HTR-8/SVneo (cell line): ENCODE measurements at regions not wholly inside any gene's neighbourhood (a gene's known extent, or its start where the extent isn't known, plus 50 kb on each side); places are given as distances from the start of the nearest gene placed in this dataset.
"Not testable (repeated sequence)": the region's sequence is repeated elsewhere in the genome, so short reads cannot be mapped to it uniquely, and the experiment has no call there.

ENCODE experiments used
- DNase-seq: peaks from one replicate; pipeline ENCODE4 v3.0.0; 2011; ENCODE audit warnings: low spot score, mixed read lengths; ENCODE audit not compliant: insufficient read length
- FAIRE-seq: peaks from 2 replicates; lab custom pipeline; 2011; peaks lifted over from hg19 to GRCh38; lab: Jason Lieb, UNC

DNA sequence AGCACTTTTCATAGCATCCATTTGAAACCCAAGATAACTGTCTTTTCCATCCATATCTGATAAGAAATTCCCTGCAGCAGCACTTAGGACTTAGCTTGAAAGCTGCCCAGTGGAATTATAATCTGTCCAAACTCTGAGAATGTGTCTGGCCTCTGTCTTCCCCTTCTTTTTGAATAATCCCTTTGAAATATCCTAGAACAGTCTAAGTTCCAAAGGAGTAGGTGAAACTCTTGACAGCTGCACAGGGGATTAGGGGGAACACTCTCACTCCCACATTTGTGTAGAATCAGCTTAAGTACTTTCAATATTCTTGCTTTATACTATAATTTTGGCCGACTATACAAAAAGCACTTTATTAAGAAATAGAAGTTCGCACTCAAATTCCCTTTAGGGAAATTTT is 157.7 kb downstream of the PAPSS1 start:
- DNase-seq (no peak), FAIRE-seq (no peak)

DNA sequence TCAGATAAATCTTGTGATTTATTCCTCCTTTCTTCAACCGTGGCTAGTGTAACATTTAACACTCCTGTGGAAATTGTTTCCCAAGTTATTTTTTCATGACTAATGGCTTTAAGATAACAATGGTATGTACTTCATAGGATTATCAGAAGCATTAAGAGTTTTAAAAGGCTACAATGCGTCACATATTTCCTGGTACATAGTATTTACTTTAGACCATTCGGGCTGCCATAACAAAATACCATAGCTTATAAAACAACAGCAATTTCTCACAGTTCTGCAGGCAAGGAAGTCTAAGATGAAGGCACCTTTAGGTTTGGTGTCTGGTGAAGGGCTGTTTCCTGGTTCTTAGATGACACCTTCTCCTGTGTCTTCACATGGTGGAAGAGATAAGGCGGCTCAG is 158.6 kb downstream of the PAPSS1 start:
- DNase-seq (no peak), FAIRE-seq (no peak)

DNA sequence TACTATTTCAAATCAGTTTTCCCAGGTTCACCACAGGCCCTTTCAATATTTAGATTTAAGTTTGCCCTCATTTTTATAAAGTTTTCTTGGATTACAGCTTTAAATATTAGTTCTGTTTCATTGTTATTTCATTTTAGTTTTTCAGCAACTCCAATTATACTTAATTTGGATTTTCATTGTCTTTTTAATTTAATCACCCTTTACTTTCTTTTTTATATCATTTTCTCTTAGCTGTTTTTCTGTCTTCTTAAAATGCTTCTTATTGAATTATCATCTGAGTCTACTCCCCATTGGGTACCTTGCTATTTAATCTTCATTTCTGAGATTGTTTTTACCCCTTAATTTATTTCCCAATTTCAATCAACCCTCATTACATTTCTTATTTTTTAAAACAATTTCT is 160.4 kb downstream of the PAPSS1 start:
- no peak for FAIRE-seq

DNA sequence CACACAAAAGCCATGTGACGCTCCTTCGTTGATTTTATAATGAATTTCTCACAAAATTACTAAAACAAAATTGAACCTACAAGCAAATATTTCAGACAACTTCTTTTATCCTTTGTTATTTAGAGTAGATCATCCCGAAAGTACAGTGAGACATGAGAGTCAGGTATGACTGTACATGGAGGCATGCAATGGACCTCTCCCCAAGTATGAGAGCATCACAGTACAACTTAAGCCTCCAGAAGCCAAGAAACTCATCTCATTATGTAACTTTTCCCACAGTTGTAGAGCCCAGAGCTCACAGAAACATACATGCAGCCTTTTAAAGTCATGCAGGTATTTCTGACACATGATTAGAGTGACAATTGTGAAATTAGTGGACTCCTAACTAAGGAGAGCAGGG is 167.7 kb downstream of the PAPSS1 start:
- no peak for FAIRE-seq
- no peak for DNase-seq

More for the DNA sequence above, 160.4 kb downstream of the PAPSS1 start:
- DNase-seq, result no peak

DNA sequence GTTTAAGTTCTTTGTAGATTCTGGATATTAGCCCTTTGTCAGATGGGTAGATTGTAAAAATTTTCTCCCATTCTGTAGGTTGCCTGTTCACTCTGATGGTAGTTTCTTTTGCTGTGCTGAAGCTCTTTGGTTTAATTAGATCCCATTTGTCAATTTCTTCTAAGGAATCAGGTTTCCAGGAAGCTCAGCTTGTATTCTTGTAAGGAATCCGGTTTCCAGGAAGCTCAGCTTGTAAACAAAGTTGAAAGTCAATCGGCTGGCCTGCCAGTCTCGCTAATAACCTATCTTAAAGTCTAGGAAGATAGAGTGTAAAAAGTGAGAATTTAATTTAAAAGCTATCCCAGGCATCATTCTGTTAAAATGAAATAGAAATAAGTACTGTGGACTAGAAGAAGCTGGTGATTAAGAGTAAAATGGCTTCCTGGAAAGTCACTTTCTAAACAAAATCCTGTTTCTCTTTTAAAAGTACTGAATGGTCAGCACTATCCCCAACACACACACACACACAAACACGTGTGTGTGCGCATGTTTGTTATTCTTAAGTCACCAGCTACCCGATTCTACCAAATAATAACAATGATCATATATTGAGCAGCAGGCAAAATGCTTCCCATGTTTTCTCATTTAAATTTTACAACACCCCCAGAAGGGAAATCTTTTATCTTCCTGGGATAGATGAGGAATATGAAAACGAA is 171.7 kb downstream of the PAPSS1 start:
- DNase-seq (no peak), FAIRE-seq (no peak)

DNA sequence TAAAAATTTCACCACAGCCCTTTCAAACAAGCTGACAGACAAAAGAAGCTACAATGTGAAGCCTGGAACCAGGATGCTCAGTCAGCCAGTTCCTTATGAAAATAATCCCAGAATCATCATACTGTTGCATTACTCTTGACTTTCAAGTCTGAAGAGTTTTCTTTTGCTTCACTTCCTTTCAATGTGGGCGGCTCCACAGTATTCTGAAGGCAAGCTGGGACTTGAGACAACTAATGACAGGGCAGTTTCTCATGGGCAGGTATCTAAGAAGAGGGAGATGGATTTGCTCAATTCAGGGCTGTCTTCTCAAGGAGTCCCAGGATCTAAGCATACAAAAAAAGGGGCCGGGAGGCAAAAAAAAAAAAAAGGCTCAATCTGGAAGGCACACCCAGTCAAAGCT is 173.4 kb downstream of the PAPSS1 start:
- DNase-seq, result no peak
- no peak for FAIRE-seq

DNA sequence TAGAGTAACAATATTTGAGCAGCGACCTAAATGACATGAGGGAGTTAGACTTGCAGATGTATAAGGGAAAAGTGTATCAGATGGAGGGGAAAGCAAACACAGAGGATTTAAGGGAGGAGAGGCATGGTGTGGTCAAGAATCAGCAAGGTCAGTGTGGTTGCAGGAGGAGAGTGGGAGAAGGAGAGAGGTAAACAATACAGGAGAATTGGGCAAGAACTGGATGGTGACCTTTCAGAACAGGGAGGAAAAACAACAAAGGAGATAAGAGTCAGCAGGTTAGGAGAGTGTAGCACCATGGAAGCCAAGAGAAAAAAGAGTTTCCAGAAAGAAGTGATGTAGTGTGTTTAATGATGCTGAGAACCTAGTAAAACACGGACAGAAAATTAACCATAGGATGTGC is 178.5 kb downstream of the PAPSS1 start:
- DNase-seq (no peak), FAIRE-seq (no peak)

DNA sequence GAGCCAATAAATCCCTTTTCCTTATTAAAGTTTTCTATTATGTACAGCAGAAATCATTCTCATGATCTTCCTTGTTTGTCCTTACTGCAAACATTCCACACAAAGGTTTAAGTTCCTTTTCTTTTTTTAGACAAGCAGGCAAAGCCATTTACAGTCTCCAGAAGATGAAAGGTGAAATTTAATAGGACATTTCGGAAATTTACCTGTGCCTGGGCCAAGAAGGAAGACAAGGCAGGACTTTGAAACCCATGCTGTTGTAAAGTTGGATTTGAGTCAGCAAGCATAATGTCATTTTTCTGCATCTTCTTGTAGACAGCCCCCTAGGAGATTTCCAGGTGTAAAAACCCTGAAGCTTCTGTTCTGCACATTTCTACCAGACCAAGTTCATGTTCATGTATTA is 188.1 kb downstream of the PAPSS1 start:
- DNase-seq (no peak), FAIRE-seq (no peak)

DNA sequence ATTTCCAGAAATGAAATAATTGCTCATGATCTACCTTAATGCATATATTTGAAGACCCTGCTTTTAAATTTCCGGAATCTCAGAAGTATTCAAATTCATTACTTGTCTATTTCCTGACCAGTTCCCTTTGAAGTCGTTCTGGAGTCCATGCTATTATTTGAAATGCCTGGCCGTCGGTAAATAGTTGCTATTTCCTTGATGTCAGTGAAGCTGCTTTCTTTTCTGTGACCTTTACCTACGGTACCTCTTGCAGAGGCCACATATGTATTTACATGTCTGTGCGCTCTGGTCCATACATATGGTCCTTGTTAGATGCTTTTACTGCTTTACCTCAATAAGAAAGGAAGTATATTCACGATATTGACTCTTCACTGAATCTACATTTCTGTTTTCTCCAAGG is 199.7 kb downstream of the PAPSS1 start:
- DNase-seq, result no peak
- FAIRE-seq, result no peak

DNA sequence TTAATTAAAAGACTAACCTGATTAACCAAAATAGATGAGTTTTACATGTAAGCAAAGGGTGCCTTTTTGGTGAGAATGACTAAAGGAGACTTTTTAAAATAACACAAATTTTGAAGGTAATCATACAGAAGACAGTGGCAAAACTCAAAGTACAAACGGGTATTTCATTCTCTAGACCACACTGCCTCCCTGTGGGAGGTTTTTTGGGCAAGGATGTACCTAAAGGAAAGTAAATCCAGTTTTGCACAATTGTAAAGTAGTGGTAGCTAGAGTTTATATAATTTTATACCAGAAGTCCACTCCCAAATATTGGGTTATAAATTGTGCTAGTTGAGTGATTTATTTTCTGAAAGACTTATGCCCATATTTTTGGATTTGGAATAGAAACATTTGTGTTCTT is 201.0 kb downstream of the PAPSS1 start:
- FAIRE-seq (no peak), DNase-seq (no peak)

DNA sequence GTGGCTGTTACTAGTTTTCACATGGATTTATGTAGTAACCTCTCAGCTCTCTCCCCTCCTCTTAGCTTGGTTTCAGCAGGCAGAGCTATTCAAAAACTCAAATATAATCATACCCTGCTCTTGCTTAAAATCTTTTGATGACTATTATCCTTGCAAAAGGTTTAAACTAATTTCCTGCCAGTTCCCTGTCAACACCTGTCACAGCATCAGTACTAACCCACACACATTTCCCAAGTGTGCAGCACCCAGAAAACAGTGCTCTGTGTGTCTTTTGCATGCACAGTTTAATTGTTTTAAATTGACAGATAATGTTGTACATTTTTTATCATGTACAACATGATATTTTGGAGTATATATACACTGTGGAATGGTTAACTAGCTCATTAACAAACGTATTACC is 202.0 kb downstream of the PAPSS1 start:
- FAIRE-seq (no peak), DNase-seq (no peak)

DNA sequence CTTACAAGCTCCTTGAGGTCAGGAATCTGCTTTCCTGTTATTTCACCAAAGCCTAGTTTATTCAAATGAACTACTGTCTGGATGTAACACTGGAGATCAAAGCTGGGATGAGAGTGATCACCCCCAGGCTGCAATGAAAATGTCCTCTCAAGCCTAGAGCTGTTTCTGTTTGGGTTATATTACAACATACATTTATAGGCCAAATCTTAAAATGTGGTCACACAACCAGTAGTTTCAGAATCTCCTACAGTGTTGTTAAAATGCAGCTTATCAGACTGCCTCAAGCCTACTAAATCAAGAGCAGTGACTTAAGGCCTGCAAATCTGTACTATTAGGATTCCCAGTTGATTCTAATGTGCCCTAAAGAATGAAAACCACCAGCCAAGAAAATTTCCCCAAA is 207.5 kb downstream of the PAPSS1 start:
- DNase-seq (no peak), FAIRE-seq (no peak)

DNA sequence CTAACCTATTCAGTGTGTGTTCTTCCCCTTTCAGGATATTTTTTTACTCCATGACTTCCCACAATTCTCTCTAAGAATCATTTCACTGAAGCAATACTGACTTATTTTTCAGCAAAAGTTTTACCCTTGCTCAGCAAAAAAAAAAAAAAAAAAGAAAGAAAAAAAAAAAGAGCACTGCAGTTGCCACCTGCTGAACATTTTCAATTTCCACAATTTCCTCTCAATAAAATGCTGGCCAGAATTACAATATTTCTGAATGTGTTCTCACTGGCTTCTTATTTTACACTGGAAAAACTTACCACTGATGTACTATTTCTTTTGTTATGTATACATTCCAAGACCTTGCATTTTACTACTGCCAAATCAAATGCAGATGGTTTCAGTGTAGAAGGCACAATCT is 210.4 kb downstream of the PAPSS1 start:
- no peak for DNase-seq
- no peak for FAIRE-seq

DNA sequence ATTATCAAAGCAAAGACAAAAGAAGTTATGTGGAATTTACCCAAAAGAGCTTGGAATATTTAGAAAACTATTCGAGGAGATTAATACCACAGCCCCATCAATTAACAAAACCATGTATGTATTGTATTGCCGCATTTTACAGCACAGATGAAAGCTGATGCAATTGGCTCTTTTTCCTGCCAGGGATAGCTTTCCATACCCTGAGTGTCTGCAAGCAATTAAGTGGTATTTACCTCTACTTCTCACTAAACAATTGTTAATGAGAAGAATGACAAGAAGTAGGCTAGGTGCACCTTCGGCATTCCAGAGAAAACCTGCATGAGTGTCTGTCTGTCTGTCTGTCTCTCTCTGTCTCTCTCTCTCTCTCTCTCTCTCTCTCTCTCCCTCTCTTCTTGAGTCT is 219.5 kb downstream of the PAPSS1 start:
- no peak for DNase-seq

DNA sequence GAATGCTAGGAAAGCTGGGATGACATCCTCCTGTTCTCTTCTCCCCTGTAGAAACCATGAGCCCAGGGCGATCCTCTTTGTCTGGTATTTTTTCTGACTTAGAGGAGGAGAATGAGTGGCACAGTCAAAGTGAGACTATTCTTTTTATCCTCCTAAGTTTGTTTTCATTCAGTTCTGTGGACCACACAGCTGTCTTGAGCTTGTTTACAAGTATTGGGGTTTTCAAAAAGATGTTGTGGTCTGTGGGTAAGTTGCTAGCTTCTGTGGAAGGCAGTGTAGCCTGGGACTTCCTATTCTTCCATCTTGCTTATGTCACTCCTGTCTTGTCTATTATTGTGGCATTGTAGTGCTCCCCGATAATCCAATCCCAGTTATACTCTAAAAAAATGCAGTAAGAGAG is 223.0 kb downstream of the PAPSS1 start:
- no peak for DNase-seq
- FAIRE-seq, result no peak

More for the DNA sequence above, 219.5 kb downstream of the PAPSS1 start:
- no peak for FAIRE-seq

DNA sequence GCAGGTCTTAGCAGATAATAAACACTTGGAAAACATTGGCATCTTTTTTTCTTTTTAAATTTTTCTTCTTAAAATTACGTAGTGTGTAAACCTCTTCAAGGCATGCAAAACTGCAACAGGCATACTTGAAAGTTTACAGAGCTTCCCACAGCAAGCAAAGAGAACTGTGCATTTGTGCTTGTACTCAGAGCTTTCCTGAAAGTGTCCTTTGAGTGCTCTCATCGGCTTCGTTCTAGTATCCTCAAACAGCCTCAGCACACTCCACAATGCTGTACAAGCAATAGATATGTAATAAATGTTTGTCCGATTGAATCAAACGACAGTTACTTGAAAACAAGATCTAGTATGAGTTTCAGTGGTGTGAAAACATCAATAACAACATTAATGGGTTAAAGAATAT is 227.5 kb downstream of the PAPSS1 start:
- FAIRE-seq, result no peak
- no peak for DNase-seq

DNA sequence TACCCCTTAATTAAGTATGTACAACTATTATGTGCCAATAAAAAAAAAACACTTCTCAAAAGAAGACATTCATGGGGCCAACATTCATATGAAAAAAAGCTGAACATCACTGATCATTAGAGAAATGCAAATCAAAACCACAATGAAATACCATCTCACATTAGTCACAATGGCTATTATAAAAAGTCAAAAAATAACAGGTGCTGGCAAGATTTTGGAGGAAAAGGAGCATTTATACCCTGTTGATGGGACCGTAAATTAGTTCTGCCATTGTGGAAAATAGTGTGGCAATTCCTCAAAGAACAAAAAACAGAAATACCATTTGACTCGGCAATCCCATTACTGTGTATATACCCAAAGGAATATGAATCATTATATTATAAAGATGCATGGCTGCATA is 229.9 kb downstream of the PAPSS1 start:
- FAIRE-seq (no peak), DNase-seq (no peak)

DNA sequence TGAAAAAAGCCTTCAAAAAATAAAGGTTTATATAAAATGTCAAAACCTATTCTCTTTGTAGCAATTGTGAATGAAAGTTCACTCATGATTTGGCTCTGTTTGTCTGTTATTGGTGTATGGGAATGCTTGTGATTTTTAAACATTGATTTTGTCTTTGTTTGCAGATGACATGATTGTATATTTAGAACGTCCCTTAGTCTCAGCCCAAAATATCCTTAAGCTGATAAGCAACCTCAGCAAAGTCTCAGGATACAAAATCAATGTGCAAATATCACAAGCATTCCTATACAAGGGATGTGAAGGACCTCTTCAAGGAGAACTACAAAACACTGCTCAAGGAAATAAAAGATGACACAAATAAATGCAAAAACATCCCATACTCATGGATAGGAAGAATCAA is 236.4 kb downstream of the PAPSS1 start:
- not testable (repeated sequence) for DNase-seq, FAIRE-seq

DNA sequence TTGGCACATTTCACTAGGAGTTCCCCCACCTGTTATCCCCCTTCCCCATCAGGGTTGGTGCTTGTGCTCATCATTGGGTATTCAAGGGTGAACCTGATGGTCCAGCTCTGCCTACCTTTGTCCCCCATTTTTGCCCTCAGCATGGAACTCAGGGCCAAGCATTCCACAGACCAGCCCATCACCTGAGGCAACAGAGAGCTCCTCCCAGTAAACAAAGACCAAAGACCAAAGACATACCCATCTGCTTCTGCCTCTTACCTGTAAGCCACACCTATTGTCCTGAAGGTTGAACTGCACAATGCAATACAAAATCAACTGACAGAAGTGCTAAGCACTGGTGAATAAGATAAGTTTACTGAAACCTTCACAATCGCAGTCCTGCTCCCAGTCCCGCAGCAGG is 237.5 kb downstream of the PAPSS1 start:
- DNase-seq (no peak), FAIRE-seq (no peak)

DNA sequence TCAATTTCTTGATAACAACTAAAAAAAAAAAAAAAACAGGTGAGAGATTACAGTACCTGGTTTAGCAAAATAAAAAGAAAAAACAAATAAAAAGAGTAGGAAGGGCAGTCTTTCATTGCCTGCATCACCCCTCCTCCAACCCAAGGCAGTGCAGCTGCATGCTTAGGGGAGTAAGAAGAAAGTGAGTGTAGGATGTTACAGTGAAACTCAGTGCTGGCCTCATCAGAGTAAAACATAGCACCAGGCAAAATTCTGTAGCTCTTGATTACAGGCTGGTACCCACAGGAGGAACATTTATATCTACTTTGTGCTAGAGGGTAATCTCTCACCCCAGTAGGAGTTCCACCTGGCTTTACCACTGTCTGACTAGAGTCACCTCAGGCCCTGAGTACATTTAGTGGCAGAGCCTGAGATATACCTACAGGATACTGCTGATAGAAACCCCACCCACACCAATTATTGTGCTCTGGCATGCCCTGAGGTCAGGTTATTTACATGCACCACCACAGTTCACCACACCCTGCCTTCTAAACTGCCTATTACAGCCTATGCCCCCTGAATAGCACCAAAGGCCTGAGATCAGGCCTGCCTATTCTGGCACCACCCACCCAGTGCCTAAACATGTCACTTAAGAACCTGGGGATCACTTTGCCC is 241.6 kb downstream of the PAPSS1 start:
- no peak for DNase-seq
- no peak for FAIRE-seq

DNA sequence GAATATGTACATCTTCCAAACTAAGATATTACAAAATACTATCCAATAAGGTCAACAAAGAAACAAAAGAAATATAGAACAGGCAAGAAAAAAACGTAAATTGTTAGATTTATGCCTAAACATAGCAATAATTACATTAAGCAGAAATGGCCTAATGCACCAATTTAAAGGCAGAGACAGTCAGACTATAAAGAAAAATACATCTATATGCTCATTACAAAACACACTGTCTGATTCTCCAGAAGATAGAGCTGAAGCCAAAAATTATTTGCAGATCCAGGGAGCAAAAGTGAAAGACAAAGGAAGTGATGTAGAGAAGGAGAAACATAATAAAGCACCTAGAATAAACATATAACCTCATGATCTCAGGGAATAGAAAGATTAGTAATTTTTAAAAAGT is 246.9 kb downstream of the PAPSS1 start:
- no peak for DNase-seq
- FAIRE-seq, result no peak

DNA sequence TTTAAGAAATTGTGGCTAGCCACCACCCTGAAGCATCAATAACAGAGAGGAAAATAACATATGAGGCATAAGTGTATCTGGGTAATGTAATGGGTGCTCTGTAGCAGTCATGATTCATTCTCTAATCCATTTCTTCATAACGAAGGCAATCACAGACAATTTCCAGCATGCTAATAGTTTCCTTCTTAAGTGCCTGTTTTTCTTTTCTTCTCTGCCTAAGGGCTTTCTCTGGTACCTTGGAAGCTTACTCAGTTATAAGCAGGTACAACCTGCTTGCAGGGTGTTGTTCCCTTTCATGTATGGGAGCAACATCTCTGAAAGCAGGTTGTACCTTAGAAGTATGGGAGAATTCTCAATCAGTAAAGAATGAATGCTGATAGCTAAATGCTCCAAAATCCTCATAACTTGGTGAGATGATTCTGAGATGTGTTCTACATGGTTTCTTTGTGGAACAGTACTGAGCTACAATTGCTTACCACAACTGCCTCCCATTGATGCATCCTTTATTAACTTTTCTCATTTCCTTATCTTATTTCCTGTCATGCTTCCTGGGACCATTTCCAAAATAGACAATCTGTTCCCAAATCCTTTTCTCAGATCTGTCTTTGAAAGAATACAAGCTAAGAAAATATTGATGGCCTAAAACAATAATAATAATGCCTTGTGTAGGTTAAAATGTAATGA is 247.6 kb downstream of the PAPSS1 start:
- no peak for DNase-seq
- no peak for FAIRE-seq
